ENCODE measurements at regions not wholly inside any gene's neighbourhood (a gene's known extent, or its start where the extent isn't known, plus 50 kb on each side); places are given as distances from the start of the nearest gene placed in this dataset.

DNA sequence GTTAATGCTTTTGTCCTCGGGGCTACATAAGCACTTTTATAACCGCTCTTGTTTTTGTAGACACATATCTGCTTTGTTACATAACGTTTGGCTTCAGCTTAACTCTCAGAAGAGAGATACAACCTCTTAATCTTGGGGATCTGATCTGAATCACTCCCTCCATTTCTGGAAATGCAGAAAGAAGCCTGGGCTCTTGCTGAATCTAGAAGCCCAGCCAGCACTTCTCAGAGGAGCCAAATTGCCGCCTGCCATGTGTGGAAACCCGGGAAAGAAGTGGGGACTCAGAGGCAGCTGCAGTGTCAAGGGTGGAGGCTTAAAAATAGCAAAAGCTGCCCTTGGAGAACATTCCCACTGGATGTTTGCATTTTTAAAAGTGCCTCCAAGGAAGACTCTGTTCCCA, 69.3 kb upstream of the LDB2 start:
- TF ChIP-seq, protein P1, sequence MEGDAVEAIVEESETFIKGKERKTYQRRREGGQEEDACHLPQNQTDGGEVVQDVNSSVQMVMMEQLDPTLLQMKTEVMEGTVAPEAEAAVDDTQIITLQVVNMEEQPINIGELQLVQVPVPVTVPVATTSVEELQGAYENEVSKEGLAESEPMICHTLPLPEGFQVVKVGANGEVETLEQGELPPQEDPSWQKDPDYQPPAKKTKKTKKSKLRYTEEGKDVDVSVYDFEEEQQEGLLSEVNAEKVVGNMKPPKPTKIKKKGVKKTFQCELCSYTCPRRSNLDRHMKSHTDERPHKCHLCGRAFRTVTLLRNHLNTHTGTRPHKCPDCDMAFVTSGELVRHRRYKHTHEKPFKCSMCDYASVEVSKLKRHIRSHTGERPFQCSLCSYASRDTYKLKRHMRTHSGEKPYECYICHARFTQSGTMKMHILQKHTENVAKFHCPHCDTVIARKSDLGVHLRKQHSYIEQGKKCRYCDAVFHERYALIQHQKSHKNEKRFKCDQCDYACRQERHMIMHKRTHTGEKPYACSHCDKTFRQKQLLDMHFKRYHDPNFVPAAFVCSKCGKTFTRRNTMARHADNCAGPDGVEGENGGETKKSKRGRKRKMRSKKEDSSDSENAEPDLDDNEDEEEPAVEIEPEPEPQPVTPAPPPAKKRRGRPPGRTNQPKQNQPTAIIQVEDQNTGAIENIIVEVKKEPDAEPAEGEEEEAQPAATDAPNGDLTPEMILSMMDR (IDR thresholded peaks at IDR 0.05), result no peak
- no peak for TF ChIP-seq POLR2A (IDR thresholded peaks at IDR 0.05)
- peak in 1 of 3 donors; percentile 50 for TF ChIP-seq POLR2AphosphoS5 (IDR thresholded peaks at IDR 0.05)
- TF ChIP-seq EP300 (IDR thresholded peaks at IDR 0.05; ENCODE audit: low read depth), result no peak
